Tibial nerve (tissue), 4 donors: ENCODE measurements at regions not wholly inside any gene's neighbourhood (a gene's known extent, or its start where the extent isn't known, plus 50 kb on each side); places are given as distances from the start of the nearest gene placed in this dataset.
"Not testable (repeated sequence)": the region's sequence is repeated elsewhere in the genome, so short reads cannot be mapped to it uniquely, and the experiment has no call there.

Experiments
- DNase-seq, 2 donors: peaks; one replicate each; pipeline ENCODE4 v3.0.0-alpha.2; 2019; ENCODE audit warnings: low spot score in 2 of 2
- H3K27ac ChIP-seq, 4 donors: fragments of 200-600 bp; sonication (generic) in 3 of 4; one replicate each; pipeline ENCODE4 v1.5.1; 2017 to 2019; ENCODE audit warnings: mild to moderate bottlenecking in 1 of 4
- H3K27me3 ChIP-seq, 2 donors: fragments of 200-600 bp; sonication (generic) in 1 of 2; one replicate each; pipeline versions ENCODE4 v1.5.1 to v1.6.0; 2017 to 2019
- H3K36me3 ChIP-seq, 3 donors: fragments of 200-600 bp; sonication (generic); one replicate each; pipeline ENCODE4 v1.5.1; 2018 to 2019
- H3K4me1 ChIP-seq, 4 donors: fragments of 200-600 bp; sonication (generic) in 3 of 4; one replicate each; pipeline ENCODE4 v1.5.1; 2017 to 2019
- H3K4me3 ChIP-seq, 4 donors: fragments of 200-600 bp; sonication (generic) in 3 of 4; one replicate each; pipeline ENCODE4 v1.5.1; 2017 to 2019; ENCODE audit warnings: mild to moderate bottlenecking in 1 of 4, moderate library complexity in 1 of 4
- H3K9me3 ChIP-seq, 4 donors: fragments of 200-600 bp; sonication (generic) in 3 of 4; one replicate each; pipeline ENCODE4 v1.5.1; 2017 to 2019
- CTCF ChIP-seq, 5 experiments: fragments of 200-600 bp in 3 of 5; fragments of 450-650 bp in 2 of 5; sonication (generic) in 3 of 5; IDR thresholded peaks; one replicate each; pipeline ENCODE4 v1.5.1; 2016 to 2019; ENCODE audit warnings: antibody characterized with exemption in 5 of 5, mild to moderate bottlenecking in 3 of 5, moderate library complexity in 2 of 5
- EP300 ChIP-seq, 2 donors: sonication (generic); formaldehyde crosslinking; IDR thresholded peaks; one replicate each; pipeline ENCODE4 v1.6.1; 2017; ENCODE audit warnings: antibody characterized with exemption in 2 of 2, mild to moderate bottlenecking in 1 of 2
- POLR2A ChIP-seq, 2 donors: fragments of 450-650 bp; IDR thresholded peaks; one replicate each; pipeline ENCODE4 v1.6.1; 2017; ENCODE audit warnings: antibody characterized with exemption in 2 of 2, mild to moderate bottlenecking in 2 of 2, moderate library complexity in 2 of 2
- WGBS, 2 donors: methylation state at CpG; one replicate each; pipeline ENCODE4 v1.1.5; 2018; 5-methylcytosine and 5-hydroxymethylcytosine counted together

GRCh38 chr11:15347969-15348734, 233.4 kb downstream of the INSC start:
- Histone ChIP-seq H3K4me3 (no peak overlapping the region), H3K4me1 (no peaks in the 10 kb centered on the region), H3K36me3 (no peaks in the 10 kb centered on the region), H3K27me3 (no peaks in the 10 kb centered on the region), H3K9me3 (peaks cover 0 to 6% (median 0%) of the 10 kb centered on the region in 4 donors), H3K27ac (no peak overlapping the region)
- TF ChIP-seq POLR2A (IDR thresholded peaks at IDR 0.05) (no peak), CTCF (IDR thresholded peaks at IDR 0.05) (no peak), EP300 (IDR thresholded peaks at IDR 0.05) (no peak)
- no peak for DNase-seq
- 77 to 90% methylated on average over 2 of the region's 2 CpGs for WGBS, 2 donors

DNA sequence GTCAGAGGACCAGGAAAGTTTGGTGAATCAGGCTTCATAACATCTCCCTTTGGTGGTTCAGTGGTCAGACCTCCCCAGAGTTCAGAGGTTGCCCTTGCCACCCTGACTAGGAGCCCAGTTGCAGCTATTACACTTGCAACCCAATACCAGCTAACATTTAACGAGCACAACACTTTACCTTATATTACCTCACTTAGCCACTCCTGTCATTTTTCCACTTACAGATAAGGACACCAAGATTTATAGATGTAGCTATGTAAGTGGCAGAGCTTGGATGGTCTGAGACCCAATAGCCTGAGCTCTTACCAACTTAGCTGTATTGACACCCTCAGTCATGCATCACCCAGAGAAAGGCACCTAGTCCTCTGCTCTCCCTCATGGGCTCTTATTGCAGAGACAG, 234.7 kb downstream of the INSC start:
- H3K27ac ChIP-seq: no peak overlapping the region
- H3K36me3 ChIP-seq: no peaks in the 10 kb centered on the region
- peaks cover 0 to 6% (median 0%) of the 10 kb centered on the region in 4 donors for H3K9me3 ChIP-seq
- TF ChIP-seq CTCF (IDR thresholded peaks at IDR 0.05): no peak
- no peak for TF ChIP-seq POLR2A (IDR thresholded peaks at IDR 0.05)
- no peak for TF ChIP-seq EP300 (IDR thresholded peaks at IDR 0.05)
- no peak overlapping the region for H3K4me3 ChIP-seq
- H3K27me3 ChIP-seq: no peaks in the 10 kb centered on the region
- DNase-seq: no peak
- no peaks in the 10 kb centered on the region for H3K4me1 ChIP-seq
- 85 to 93% methylated on average over 1 of the region's 1 CpG for WGBS, 2 donors

- WGBS, 2 donors: 51 to 55% methylated on average over 2 of the region's 2 CpGs
- TF ChIP-seq EP300 (IDR thresholded peaks at IDR 0.05): no peak
- no peak for TF ChIP-seq CTCF (IDR thresholded peaks at IDR 0.05)
- no peak for TF ChIP-seq POLR2A (IDR thresholded peaks at IDR 0.05)
These were observed 246.6 kb downstream of the INSC start for GRCh38 chr11:15361316-15361715.

DNA sequence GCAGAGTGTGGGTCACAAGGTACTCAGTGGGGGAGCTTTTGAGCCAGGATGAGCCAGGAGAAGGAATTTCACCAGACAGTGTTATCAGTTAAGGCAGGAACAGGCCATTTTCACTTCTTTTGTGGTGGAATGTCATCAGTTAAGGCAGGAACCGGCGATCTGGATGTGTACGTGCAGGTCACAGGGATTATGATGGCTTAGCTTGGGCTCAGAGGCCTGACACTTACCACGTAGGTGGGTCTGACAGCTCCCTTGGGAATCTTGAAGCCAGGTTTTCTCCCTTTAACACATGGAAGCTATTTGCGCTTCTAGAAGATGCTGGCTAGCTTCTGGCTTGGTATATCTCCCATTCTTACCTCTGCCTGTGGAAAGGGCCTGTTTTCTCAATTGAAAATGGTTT, 250.6 kb downstream of the INSC start:
- H3K9me3 ChIP-seq, H3K27ac ChIP-seq, H3K4me1 ChIP-seq, H3K36me3 ChIP-seq, H3K4me3 ChIP-seq, DNase-seq, H3K27me3 ChIP-seq: not testable (repeated sequence)
- 78 to 81% methylated on average over 5 of the region's 5 CpGs for WGBS, 2 donors

More at GRCh38 chr11:15361316-15361715, 246.6 kb downstream of the INSC start:
- Histone ChIP-seq H3K36me3 (no peaks in the 10 kb centered on the region), H3K4me3 (no peak overlapping the region), H3K27ac (no peak overlapping the region), H3K27me3 (no peaks in the 10 kb centered on the region), H3K9me3 (no peaks in the 10 kb centered on the region), H3K4me1 (no peaks in the 10 kb centered on the region)
- DNase-seq: no peak

DNA sequence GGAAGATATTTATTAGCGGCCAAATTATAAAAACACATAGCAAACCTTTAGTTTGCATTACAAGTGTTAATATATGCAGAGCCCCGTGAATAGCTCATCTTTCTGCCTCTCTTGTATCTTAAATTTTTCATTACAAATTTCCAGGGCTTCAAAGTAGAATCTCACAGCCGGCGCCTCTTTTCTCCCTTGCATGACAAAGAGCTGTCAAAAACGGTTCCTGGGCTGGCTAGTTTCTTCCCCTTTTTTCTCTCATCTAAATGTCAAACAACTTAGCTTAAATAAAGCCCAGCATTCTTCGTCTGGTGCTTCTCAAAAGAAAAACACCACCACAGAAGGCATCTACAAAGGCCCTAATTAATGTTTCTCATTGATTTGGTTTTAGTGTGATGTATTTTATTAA, 253.0 kb downstream of the INSC start:
- no peak overlapping the region for H3K4me3 ChIP-seq
- DNase-seq: no peak
- no peak overlapping the region for H3K27ac ChIP-seq
- TF ChIP-seq CTCF (IDR thresholded peaks at IDR 0.05): no peak
- no peak for TF ChIP-seq POLR2A (IDR thresholded peaks at IDR 0.05)
- TF ChIP-seq EP300 (IDR thresholded peaks at IDR 0.05): no peak
- no peaks in the 10 kb centered on the region for H3K27me3 ChIP-seq
- no peaks in the 10 kb centered on the region for H3K9me3 ChIP-seq
- no peaks in the 10 kb centered on the region for H3K4me1 ChIP-seq
- no peaks in the 10 kb centered on the region for H3K36me3 ChIP-seq
- WGBS, 2 donors: 33 to 34% methylated on average over 6 of the region's 6 CpGs
